Fibroblast of upper back skin (primary cell): ENCODE measurements at regions not wholly inside any gene's neighbourhood (a gene's known extent, or its start where the extent isn't known, plus 50 kb on each side); places are given as distances from the start of the nearest gene placed in this dataset.
A peak's percentile ranks its signal among the peaks of the same experiment; 100 is the strongest.

Source experiments
- DNase-seq: peaks from one replicate; pipeline ENCODE4 v3.0.0-alpha.2; 2013

DNA sequence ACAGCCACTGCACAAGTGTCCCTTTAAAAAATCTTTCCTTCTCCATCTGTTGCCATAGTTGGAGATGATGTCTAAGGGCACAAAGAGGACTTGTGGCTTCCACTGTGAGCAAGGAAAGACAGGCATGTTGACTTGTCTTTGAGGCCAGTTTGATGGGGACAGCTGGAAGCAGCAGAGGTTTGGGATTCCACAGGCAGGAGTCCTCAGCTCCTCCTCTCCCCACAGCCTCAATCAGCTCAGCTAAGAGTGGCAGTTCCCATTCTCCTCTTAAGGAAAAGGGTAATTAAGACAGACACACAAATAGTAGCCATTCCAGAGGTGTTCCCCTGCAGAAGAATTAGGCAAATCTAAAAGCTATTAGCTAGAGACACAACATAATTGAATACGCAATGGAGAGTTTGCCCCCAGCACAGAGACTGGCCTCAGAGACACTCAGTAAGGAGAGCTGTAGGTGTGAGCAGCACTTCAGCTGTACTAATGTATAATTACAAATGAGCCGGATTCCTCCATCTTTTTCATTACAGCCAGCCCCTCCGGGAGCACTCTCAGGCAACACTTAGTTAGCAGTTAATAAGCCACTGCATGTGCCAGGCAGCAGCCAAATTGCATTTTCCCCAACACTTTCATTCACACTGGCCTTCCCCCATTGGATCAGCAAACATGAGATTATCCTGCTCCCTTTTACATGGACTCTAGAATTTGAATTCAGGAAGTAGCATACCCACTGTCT, 434.0 kb downstream of the FOXO1 start:
- DNase-seq: no peak

DNA sequence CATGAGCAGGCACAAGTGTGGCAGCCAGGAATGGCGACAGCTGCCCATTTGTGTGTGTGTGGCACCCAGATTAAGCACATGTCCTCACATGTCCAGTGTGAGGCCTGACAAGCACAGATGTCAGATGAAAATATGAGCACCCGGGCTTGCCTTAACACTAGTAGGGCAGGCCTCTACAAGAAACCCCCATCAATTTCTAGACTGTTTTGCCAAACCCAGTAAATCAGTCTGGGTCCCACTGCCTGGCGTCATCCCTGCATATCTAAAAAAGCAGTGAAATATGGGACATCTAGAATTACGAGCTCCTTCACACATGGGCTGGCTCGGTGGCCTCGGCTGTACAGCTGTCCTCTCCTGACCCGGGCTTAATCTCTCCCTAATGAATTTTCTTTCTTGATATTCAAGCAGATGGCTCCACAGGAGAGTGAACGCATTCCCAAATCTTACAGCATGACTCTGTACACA, 432.7 kb downstream of the FOXO1 start:
- DNase-seq: no peak

DNA sequence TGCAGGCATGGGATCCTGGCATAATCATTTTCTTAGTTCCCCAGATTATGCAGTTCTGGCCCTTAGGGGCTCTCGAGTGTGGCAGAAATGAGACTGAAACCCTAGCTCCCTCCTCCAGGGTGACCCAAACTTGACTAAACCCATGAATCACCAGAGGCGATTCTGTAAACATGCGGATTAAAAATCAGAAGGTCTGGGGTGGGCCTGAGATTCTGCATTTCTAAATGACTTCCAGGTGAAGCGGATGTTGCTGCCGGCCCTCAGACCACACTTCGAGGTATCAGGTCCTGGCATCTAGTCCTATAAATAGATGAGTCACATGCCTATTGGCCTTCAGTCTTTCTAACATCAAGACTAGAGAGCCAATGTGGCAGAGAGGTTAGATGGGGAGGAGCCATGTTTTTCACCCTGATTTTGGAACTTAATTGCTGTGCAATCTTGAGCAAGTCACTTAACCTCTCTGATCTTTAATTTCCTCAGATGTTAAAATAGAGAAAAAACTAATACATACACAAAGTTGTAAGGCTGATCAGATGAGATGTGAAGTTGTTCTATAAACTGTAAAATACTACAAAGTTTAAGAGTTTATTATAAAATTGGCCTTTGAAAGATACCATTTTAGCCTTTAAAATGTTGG, 431.2 kb downstream of the FOXO1 start:
- DNase-seq: no peak

DNA sequence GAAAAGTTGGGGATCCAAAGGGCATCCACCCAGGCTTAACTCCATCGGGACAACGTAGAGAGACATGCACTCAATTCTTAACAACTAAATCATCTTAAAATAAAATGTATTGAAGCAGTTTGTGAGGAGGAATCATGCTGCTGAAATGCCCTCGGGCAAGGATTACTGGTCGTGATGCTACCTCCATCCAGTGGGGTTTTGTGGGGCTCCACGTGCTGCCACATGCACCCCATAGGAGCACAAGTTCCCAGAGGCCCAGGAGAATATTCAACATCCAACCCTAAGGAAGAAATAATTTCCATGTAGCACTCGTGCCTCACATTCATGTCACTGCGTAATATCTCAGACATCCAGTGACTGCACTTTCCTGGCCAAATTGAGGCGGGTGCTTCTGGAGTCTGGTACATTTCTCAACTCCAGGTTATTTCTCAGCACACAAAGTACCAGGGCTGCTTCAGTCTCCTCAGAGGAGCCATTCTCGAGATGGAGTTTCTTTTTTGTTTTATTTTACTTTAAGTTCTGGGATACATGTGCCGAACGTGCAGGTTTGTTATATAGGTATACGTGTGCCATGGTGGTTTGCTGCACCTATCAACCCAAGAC, 429.8 kb downstream of the FOXO1 start:
- no peak for DNase-seq

DNA sequence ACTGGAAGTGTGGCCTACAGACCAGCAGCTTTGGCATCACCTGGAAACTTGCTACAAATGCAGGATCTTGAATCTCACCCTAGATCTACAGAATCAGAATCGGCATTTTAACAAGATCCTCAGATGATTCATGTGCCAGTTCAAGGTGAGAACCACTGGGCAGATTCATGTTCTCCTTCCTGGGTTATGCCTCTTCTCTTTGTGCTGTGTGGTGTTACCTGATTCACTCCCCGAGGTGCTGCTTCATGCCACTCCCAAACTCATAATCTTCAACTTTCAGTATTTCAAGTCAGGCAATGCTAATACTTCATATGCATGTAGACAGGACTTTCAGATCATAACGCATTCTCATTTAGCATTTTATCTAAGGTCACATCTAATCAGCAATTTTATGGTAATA, 427.7 kb downstream of the FOXO1 start:
- DNase-seq: no peak

DNA sequence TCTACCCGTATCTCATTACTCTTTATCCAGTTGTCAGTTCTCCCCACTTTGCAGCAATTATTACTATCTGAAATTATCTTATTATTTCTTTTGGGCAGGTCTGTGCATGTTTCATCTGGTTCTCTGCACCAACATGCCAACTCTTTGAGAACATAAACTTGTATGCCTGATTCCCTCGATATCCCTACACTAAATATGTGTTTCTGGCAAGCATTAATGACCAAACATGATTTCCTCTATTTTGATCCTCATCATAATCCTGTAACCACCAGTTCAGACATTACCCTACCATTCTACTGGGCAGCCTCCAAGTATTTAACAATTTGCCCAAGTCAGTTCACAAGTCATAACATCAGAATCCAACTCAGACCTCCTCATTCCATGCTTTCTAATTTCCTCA, 426.1 kb downstream of the FOXO1 start:
- DNase-seq: no peak

DNA sequence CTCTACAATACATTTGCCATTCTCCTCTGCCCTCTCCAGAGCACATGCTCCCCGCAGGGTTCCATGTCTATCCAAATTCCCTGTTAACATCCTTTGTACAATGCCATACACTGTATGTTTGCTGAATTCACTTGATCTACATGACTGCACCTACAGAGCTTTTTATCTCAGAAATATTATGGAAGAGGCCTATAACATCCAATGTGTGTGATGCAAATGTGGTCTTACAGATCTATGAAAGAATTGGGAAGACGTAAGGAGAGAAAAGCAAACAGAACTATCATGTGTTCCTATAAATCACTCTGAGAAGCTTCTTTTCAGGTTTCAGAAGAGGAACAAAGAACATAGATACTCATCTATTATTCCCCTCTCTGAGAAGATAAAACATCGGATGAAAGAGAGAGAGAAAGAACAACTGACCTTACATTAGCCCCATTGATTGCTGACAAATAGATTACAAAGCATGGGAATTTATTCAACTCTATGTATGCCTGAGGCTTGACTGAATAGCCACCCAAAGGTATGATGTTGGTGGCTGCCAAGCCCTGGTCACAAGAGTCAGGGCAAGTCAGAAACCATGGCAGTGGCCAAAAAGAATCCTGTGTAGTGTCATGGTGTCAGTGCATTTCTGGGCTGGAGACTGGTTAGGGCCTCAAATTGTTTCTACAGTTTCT, 425.2 kb downstream of the FOXO1 start:
- DNase-seq: no peak

DNA sequence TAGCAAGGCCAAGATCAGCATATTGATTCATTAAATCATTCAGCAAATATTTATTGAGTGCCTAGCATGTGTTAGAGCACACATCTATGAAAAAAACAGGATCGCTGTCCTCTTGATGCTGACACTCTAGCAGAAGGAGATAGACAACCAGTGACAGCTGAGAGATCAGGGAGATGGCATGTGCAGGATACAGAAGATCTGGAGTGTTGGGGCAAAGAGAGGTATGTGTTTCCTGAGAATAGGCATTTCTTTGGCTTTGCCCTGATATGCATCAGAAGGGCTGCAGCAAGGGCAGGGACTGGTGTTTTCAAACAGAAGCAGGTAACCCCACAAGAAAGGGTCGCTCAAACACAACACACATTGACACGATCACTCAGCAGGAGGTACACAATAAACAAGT, 423.4 kb downstream of the FOXO1 start:
- DNase-seq: no peak

DNA sequence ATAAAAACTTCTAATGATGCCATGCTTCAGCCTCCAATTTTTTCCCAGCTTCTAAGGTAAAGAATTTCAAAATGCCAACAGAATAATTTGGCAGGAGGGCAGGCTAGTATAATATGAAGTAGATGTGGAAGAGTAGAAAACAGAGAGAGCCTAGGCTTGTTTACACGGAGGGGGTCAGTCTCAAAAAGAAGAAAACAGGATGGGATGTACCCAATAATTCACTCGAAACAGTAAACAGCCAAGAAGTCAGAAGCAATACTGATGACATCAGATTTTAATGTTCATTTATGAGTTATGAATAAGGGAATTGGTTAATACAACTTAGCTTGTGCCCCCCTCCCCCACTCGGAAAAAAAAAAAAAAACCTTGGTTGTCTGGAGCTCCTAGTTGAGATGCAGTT, 422.5 kb downstream of the FOXO1 start:
- DNase-seq: no peak

DNA sequence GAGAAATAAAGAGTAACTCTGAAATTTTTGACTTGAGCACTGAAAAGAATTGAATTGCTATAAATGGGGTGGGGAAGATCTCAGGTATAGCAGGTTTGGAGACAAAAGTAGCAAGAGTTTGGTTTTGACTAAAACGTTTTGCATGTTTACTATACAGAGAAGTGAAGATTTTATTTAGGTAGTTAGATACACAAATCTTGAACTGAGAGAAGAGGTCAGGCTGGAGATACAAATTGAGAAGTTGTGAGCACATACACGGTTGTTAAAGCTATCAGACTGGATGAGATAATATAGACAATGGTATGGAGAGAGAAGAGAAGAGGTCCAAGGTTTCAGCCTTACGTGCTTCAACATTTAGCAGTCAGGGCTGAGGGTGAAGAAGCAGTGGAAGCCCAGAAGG, 420.9 kb downstream of the FOXO1 start:
- no peak for DNase-seq

DNA sequence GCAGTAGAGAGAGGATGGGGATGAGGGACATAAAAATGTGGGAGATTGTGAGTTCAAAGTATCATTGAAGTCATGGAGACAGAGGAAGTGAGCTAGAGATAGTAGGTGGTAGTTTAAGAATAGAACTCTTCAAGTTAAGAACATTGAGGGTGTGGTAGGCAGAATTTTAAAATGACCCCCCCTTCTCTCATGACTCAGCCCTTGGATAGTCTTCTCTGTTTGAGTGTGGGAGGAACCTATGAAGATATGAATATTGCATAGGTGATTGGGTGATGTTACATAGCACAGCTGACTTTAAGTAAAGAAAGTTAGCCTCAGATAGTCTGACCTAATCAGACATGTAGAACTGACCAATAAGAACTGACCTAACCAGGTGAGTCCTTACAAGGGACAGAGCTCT, 418.6 kb downstream of the FOXO1 start:
- no peak for DNase-seq

DNA sequence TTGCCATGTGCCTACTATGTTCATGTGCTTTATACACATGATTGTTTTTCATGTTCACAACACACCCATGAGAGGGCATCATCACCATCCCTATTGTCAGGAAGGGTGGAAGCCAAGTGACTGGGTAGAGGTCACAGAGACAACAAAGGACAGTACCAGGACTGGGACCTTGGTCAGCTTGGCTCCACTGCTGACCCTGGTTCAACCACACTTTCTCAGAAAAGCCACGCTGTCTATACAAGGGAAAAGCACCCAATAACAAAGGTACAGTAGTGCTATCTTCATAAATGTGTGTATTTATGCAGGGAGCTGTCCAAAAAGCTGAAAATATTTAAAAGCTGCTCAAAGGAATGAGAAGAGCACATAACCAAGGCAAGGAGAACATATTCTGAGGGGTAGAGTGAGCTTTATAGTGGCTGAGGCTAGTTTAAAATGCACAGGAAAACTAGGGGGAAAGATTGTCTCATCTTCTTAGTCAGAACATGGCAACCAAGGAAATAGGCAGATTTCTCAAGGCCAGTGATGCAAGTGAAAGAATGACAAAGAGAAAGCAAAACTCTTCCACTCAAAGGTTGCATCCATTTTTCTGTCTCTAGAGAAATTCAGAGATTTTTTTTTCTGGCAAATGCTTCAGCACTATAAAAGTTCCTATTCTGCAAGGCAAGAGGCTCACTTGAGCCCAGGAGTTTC, 415.0 kb downstream of the FOXO1 start:
- no peak for DNase-seq

DNA sequence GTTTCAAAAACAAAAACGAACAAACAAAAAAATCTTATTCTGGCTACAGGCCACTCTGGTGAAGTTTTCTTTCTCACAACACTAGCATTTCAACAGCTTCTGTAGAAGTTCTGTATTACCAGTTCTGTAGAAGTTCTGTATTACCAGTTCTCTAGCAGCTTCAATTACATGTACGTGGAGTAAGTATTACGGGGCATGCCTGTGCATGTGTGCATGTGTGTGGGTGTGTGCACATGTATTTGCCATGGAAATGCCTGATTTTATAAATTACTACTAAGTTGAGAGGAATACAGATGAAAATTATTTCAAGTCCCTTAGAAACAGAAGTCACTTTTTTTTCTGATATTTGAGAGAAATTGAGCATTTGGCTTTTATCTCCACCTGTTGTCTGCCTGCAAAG, 414.2 kb downstream of the FOXO1 start:
- no peak for DNase-seq

DNA sequence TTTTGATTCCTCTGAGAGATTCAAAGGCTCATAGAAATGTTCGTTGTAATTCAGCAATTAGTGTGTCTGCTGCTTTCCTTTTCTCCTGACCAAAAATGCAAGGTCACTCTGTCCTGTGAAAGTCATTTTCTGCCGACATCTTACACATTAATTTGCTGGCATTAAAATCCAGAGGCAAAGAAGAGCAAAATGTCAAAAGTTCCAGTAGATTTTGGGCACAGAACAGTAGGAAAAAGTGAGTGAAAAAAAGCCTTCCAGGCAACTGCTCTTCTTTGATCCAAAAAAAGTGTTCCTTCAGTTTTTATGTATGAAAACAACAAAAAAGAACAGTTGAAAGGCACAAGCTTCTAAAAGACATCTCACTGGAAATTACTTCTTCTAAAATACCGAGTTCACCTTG, 413.8 kb downstream of the FOXO1 start:
- DNase-seq: no peak

DNA sequence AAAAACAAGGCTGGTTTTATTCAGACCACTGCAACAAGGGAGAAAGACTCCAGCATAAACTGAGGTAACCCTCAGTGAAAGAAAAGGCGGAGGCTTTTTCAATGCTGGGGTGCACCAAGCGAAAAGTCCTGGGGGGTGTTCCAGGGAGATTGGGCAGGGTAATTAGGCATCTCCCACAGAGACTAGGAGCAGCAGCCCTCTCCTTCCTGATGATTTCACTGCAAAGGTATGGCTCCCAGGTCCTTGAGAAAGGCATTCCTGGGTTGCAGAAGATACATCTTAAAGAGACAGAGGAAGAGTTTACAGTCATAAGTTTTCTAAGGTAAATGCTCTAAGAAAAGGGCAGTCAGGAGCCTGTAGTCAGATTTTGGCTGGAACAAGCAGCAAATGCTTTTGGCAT, 412.0 kb downstream of the FOXO1 start:
- DNase-seq: no peak

DNA sequence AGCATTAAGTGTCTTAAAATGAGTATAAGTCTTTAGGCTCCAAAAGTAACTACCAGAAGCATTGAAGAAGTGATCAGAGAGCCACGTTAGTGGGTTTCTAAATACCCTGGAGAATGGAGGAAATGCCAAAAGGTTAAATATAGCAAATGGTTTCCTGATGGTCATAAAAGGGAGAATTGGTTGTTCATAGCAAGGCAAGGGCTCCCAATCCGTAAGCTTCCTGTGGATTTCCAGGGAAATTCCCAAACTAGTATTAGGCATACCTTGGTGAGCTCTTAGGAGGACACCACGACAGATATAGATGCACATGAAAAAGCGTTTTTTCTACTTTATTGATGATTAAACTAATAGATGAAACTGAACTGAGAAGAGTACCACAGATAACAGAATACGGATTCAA, 410.9 kb downstream of the FOXO1 start:
- DNase-seq: no peak

DNA sequence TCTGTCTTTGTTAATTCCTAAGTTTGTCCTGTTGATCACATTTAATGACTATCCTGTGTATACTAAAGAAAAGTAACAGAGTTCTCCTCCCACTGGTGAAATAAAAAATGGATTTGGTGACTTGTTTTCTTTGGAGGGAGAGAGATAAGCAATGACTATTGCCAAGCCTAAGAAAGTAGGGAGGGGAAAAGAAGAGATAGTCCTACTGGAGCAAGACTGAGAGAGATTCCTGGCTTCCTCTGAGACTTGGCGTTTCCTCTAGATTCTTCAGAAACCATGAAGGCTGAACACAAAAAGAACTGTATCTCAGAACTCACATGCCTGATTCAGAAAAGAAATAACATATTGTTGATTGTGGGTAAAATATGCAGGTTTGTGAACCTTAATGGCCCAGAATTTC, 406.5 kb downstream of the FOXO1 start:
- DNase-seq: no peak

DNA sequence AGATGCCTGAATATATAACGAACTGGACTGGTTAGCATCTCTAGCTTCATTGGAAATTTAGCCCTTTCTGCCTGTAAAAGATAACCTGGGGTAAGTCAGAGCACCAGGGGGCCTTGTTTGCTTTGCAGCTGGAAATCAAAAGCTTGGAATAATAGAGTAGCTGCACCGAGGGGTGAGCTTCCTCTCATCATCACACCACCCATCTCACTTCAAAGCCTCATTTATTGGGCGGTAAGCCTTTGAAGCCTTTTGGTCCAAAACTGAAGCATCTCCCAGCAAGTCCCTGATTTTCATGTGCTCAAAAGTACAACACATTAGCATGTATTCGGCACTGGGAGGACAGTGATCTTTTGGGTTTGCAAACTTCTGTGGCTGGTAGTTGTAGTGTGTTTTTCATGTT, 405.1 kb downstream of the FOXO1 start:
- no peak for DNase-seq

DNA sequence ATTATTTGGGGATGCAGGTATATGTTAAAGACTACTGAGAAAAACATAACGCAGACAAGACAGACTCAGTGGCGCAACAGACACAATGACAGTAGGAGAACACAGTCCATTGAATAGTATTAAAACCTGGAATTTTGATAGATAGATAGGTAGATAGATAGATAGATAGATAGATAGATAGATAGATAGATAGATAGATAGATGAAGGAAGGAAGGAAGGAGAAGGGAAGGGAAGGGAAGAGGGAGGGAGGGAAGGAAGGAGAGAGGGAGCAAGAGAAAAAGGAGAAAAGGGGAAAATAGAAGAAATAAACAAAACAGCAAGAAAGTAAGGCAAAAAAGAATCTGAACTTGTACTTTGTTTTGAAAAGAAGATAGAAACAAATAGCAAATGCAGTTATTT, 404.5 kb downstream of the FOXO1 start:
- no peak for DNase-seq

DNA sequence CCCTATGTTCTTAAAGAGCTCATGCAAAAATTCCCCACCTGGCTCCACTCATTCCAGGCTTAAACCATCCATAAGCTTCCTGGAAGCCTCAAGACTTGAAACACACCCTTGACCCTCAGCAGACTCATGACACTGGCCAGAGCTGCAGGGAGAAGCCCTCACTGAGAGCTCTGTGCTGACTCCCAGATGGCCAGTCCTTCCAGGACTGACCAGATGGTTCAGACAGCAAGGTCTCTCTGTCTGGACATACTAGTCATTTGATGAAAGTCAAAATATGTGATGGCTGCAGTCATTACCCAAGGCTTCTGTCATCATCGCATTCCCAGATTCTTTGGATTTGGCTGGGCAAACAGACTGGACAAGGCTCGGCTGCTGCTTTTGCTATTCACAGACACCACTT, 397.4 kb downstream of the FOXO1 start:
- peak; percentile 6 for DNase-seq

DNA sequence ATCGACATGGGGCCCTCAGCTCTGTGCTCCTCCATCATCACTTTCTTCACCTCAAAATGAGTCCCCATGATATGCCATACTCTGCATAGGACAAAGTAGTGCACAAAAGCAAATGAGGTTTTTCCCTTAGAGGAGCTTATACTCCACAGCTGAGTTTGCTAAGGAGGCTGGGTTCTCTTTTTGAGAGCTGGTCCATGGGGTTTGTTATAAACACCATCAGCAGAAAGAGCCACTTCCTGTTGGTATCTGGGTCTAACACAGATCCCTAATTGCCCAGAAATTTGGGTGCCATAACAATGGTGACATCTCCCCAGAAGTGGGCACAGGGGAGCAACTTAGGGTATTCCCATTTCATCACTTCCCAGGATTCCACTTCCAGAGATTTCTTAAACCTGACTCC, 395.7 kb downstream of the FOXO1 start:
- DNase-seq: no peak

DNA sequence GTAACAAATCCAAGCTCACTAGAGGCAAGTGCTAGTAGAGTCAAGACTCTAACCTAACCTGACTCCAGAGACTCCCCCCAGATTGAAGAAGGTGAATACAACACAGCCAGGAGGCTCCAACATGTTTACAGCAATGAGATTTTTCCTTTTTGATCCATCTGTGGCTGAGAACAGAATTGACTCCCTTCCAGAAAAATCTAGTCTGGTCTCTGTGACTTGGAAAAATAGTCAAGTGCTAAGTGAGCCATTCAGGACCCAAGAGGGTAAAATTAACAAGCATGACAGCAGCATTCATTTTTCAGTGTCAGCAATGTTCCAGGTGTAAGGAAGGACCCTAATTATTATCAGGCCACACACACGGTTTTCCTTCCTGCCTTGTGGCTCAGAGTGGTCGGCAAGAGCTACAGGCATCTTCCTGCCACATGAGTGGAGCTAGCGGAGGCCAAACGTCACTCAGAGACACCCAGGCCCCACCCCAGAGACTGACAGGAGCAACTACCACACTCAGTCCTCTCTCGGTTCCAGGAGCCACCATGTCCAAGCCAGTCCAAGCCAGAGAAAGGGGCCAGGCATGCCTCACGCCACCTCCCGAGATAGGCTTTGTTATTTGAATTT, 395.1 kb downstream of the FOXO1 start:
- no peak for DNase-seq
